ENCODE measurements at regions not wholly inside any gene's neighbourhood (a gene's known extent, or its start where the extent isn't known, plus 50 kb on each side); places are given as distances from the start of the nearest gene placed in this dataset.

DNA sequence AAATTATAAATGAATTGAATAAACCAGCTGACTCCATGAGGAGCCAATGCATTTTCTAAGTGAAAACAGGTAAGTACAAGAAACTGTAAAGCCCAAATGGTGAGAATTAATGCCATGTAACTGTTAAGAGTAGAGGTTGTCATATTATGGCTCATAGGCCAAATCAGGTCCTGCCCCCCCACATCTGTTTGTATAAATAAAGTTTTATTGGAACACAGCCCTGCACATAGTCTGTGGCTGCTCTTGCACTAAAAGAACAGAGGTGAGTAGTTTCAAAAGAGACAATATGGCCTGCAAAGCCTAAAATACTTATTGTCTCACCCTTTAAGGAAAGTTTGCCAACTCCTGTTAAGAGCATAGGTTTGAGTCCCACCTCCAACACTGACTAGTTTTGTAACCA lies 140.5 kb upstream of the SRRM4 start:
- H3K27ac ChIP-seq (ENCODE audit: extremely low read depth, low read depth, low read length): no peak overlapping the region
- no peak overlapping the region for H3K4me3 ChIP-seq
- no peaks in the 10 kb centered on the region for H3K27me3 ChIP-seq (ENCODE audit: control insufficient read depth in 2 of 2, insufficient read depth in 2 of 2, low read length in 2 of 2)
- ATAC-seq (no peak), DNase-seq (ENCODE audit: extremely low read depth in 1 of 4, low spot score in 3 of 4) (no peak), FAIRE-seq (no peak)
- no peaks in the 10 kb centered on the region; a peak in 1 of 5 replicates for H3K4me1 ChIP-seq (replicated peaks in 1 of 2; ENCODE audit: control insufficient read depth in 2 of 2, insufficient read depth in 2 of 2, low read length in 2 of 2)
- H3K9me1 ChIP-seq (ENCODE audit: control insufficient read depth, insufficient read depth, low read length): no peaks in the 10 kb centered on the region
- TF ChIP-seq, protein P1, sequence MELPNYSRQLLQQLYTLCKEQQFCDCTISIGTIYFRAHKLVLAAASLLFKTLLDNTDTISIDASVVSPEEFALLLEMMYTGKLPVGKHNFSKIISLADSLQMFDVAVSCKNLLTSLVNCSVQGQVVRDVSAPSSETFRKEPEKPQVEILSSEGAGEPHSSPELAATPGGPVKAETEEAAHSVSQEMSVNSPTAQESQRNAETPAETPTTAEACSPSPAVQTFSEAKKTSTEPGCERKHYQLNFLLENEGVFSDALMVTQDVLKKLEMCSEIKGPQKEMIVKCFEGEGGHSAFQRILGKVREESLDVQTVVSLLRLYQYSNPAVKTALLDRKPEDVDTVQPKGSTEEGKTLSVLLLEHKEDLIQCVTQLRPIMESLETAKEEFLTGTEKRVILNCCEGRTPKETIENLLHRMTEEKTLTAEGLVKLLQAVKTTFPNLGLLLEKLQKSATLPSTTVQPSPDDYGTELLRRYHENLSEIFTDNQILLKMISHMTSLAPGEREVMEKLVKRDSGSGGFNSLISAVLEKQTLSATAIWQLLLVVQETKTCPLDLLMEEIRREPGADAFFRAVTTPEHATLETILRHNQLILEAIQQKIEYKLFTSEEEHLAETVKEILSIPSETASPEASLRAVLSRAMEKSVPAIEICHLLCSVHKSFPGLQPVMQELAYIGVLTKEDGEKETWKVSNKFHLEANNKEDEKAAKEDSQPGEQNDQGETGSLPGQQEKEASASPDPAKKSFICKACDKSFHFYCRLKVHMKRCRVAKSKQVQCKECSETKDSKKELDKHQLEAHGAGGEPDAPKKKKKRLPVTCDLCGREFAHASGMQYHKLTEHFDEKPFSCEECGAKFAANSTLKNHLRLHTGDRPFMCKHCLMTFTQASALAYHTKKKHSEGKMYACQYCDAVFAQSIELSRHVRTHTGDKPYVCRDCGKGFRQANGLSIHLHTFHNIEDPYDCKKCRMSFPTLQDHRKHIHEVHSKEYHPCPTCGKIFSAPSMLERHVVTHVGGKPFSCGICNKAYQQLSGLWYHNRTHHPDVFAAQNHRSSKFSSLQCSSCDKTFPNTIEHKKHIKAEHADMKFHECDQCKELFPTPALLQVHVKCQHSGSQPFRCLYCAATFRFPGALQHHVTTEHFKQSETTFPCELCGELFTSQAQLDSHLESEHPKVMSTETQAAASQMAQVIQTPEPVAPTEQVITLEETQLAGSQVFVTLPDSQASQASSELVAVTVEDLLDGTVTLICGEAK (IDR thresholded peaks at IDR 0.05): peak; percentile 92
- TF ChIP-seq, protein P1 (CRISPR knock-in tag; IDR thresholded peaks at IDR 0.05): no peak
- TF ChIP-seq HNRNPL (IDR thresholded peaks at IDR 0.05; ENCODE audit: low read depth, low read length) (no peak), ZNF830 (CRISPR knock-in tag; IDR thresholded peaks at IDR 0.05) (no peak)
- H3K9ac ChIP-seq (ENCODE audit: insufficient read depth in 1 of 2, low read depth in 2 of 2, low read length in 2 of 2): no peak overlapping the region
- intact Hi-C loops (cut with micrococcal nuclease): no loop called here
- no TSS peak for BruUV-seq (replicated peaks)
- H3K36me3 ChIP-seq (ENCODE audit: control insufficient read depth, insufficient read depth, low read length): no peaks in the 10 kb centered on the region
- no peaks in the 10 kb centered on the region for H4K20me1 ChIP-seq (replicated peaks; ENCODE audit: control insufficient read depth, insufficient read depth, low read length)
- POLR2A ChIA-PET: no interaction called here
- in situ Hi-C loops (cut with MboI): no loop called here
- CTCF ChIA-PET (ENCODE audit: low intra/inter-chr PET ratio): no interaction called here
- H3K79me2 ChIP-seq (ENCODE audit: control insufficient read depth, insufficient read depth, low read length): no peaks in the 10 kb centered on the region
- H3K9me3 ChIP-seq (replicated peaks; ENCODE audit: control insufficient read depth, insufficient read depth, low read depth, low read length): no peaks in the 10 kb centered on the region
- H2AFZ ChIP-seq (ENCODE audit: low read depth, low read length): no peak overlapping the region
- no peak overlapping the region for H3K4me2 ChIP-seq (ENCODE audit: insufficient read depth, low read length)
